Mesenchymal stem cell (in vitro differentiated cells and primary cell): ENCODE measurements at regions not wholly inside any gene's neighbourhood (a gene's known extent, or its start where the extent isn't known, plus 50 kb on each side); places are given as distances from the start of the nearest gene placed in this dataset.

Source experiments
- DNase-seq: peaks from one replicate; pipeline ENCODE4 v3.0.0-alpha.2; 2013
- H2AFZ ChIP-seq: one replicate; pipeline ENCODE4 v1.6.1; 2013; ENCODE audit warnings: low read depth, mild to moderate bottlenecking, control low read depth, inconsistent platforms, low read length, moderate library complexity
- H2AK5ac ChIP-seq: 2 replicates; pipeline ENCODE4 v1.6.1; 2013; ENCODE audit warnings: low read length, moderate library complexity, mild to moderate bottlenecking, inconsistent platforms; ENCODE audit not compliant: severe bottlenecking
- H2BK120ac ChIP-seq: one replicate; pipeline ENCODE4 v1.6.1; 2013; ENCODE audit warnings: low read depth, mild to moderate bottlenecking, inconsistent platforms, low read length, moderate library complexity
- H2BK12ac ChIP-seq, 2 experiments: one replicate each; pipeline ENCODE4 v1.6.1; 2013; ENCODE audit warnings: inconsistent platforms in 2 of 2, low read length in 2 of 2, mild to moderate bottlenecking in 2 of 2, moderate library complexity in 2 of 2, control low read depth in 1 of 2
- H2BK15ac ChIP-seq: one replicate; pipeline ENCODE4 v1.6.1; 2013; ENCODE audit warnings: mild to moderate bottlenecking, low read depth, inconsistent platforms; ENCODE audit not compliant: poor library complexity, severe bottlenecking
- H2BK5ac ChIP-seq: 2 replicates; pipeline ENCODE4 v1.6.1; 2013; ENCODE audit warnings: low read depth, mild to moderate bottlenecking, low read length, control low read depth, inconsistent platforms; ENCODE audit not compliant: poor library complexity, severe bottlenecking
- H3K14ac ChIP-seq, 2 experiments: one replicate each; pipeline ENCODE4 v1.6.1; 2013; ENCODE audit warnings: inconsistent platforms in 2 of 2, low read length in 2 of 2, control low read depth in 1 of 2, mild to moderate bottlenecking in 1 of 2, moderate library complexity in 1 of 2
- H3K18ac ChIP-seq, 2 experiments: one replicate each; pipeline ENCODE4 v1.6.1; 2013; ENCODE audit warnings: inconsistent platforms in 2 of 2, low read length in 2 of 2, control low read depth in 1 of 2, low read depth in 1 of 2, mild to moderate bottlenecking in 1 of 2
- H3K23ac ChIP-seq, 2 experiments: one replicate each; pipeline ENCODE4 v1.6.1; 2013; ENCODE audit warnings: inconsistent platforms in 2 of 2, low read length in 2 of 2, mild to moderate bottlenecking in 2 of 2, moderate library complexity in 2 of 2, control low read depth in 1 of 2
- H3K27ac ChIP-seq: 2 replicates; pipeline ENCODE4 v1.5.1; 2013; ENCODE audit warnings: mild to moderate bottlenecking, moderate library complexity, low read length, control low read depth, inconsistent platforms; ENCODE audit not compliant: poor library complexity, severe bottlenecking
- H3K27me3 ChIP-seq, 2 experiments: 2 replicates each; pipeline versions ENCODE4 v1.6.1 to v1.7.0; 2013; ENCODE audit warnings: low read length in 2 of 2, mild to moderate bottlenecking in 2 of 2, moderate library complexity in 2 of 2, control low read depth in 1 of 2, inconsistent platforms in 1 of 2; ENCODE audit not compliant: control insufficient read depth in 1 of 2, insufficient read depth in 1 of 2
- H3K36me3 ChIP-seq, 2 experiments: 2 replicates each; pipeline versions ENCODE4 v1.6.1 to v1.7.0; 2013; ENCODE audit warnings: low read length in 2 of 2, control low read depth in 1 of 2, inconsistent platforms in 1 of 2, low read depth in 1 of 2, mild to moderate bottlenecking in 1 of 2; ENCODE audit not compliant: insufficient read depth in 2 of 2, control insufficient read depth in 1 of 2
- H3K4ac ChIP-seq, 2 experiments: one replicate each; pipeline ENCODE4 v1.6.1; 2013; ENCODE audit warnings: inconsistent platforms in 2 of 2, low read length in 2 of 2, mild to moderate bottlenecking in 2 of 2, moderate library complexity in 2 of 2, control low read depth in 1 of 2, low read depth in 1 of 2
- H3K4me1 ChIP-seq: 2 replicates; pipeline ENCODE4 v1.6.1; 2013; ENCODE audit warnings: low read depth, low read length, control low read depth; ENCODE audit not compliant: control insufficient read depth, insufficient read depth
- H3K4me2 ChIP-seq: 2 replicates; pipeline ENCODE4 v1.6.1; 2013; ENCODE audit warnings: low read length, mild to moderate bottlenecking, inconsistent platforms; ENCODE audit not compliant: poor library complexity, severe bottlenecking
- H3K4me3 ChIP-seq, 2 experiments: 2 replicates each; pipeline versions ENCODE4 v1.5.1 to v1.7.0; 2013; ENCODE audit warnings: low read length in 2 of 2, mild to moderate bottlenecking in 2 of 2, control low read depth in 1 of 2, low read depth in 1 of 2; ENCODE audit not compliant: insufficient read depth in 1 of 2
- H3K79me1 ChIP-seq: replicated peaks from 2 replicates; pipeline ENCODE4 v1.6.1; 2013; ENCODE audit warnings: mild to moderate bottlenecking, control low read depth, low read length, inconsistent platforms; ENCODE audit not compliant: poor library complexity, severe bottlenecking
- H3K9ac ChIP-seq: 2 replicates; pipeline ENCODE4 v1.7.0; 2013; ENCODE audit warnings: mild to moderate bottlenecking, low read length, moderate library complexity
- H3K9me3 ChIP-seq: 2 replicates; pipeline ENCODE4 v1.7.0; 2013; ENCODE audit warnings: mild to moderate bottlenecking, low read length; ENCODE audit not compliant: control insufficient read depth
- H4K8ac ChIP-seq: one replicate; pipeline ENCODE4 v1.6.1; 2013; ENCODE audit warnings: inconsistent platforms, mild to moderate bottlenecking, low read length, moderate library complexity
- H4K91ac ChIP-seq: one replicate; pipeline ENCODE4 v1.6.1; 2013; ENCODE audit warnings: mild to moderate bottlenecking, low read length, inconsistent platforms
- WGBS: methylation state at CpG from one replicate; pipeline ENCODE4 v1.1.7; 2013; ENCODE audit warnings: mixed read lengths; 5-methylcytosine and 5-hydroxymethylcytosine counted together

- H3K14ac ChIP-seq: no peak overlapping the region
- H3K18ac ChIP-seq: no peak overlapping the region
- H3K4me2 ChIP-seq: no peak overlapping the region
- H2BK15ac ChIP-seq: no peak overlapping the region
- H3K27me3 ChIP-seq: peaks cover 8 to 47% of the 10 kb centered on the region in 2 experiments
- no peak overlapping the region for H3K23ac ChIP-seq
- no peak overlapping the region for H4K8ac ChIP-seq
- H3K4me3 ChIP-seq: no peak overlapping the region
- no peak overlapping the region for H3K4ac ChIP-seq
- H4K91ac ChIP-seq: no peak overlapping the region
- no peak overlapping the region for H2AFZ ChIP-seq
- no peak overlapping the region for H2BK5ac ChIP-seq
- no peaks in the 10 kb centered on the region for H3K36me3 ChIP-seq
- no peak for DNase-seq
- no peaks in the 10 kb centered on the region for H3K79me1 ChIP-seq
- H2BK120ac ChIP-seq: no peak overlapping the region
- no peak overlapping the region for H3K9ac ChIP-seq
- H3K4me1 ChIP-seq: peaks cover 16% of the 10 kb centered on the region
- H2AK5ac ChIP-seq: no peak overlapping the region
- no peaks in the 10 kb centered on the region for H3K9me3 ChIP-seq
- H3K27ac ChIP-seq: no peak overlapping the region
- H2BK12ac ChIP-seq: no peak overlapping the region
- 59% methylated on average over 6 of the region's 7 CpGs for WGBS
Observed at GRCh38 chr11:115764176-115764575, 260.0 kb upstream of the CADM1 start.

DNA sequence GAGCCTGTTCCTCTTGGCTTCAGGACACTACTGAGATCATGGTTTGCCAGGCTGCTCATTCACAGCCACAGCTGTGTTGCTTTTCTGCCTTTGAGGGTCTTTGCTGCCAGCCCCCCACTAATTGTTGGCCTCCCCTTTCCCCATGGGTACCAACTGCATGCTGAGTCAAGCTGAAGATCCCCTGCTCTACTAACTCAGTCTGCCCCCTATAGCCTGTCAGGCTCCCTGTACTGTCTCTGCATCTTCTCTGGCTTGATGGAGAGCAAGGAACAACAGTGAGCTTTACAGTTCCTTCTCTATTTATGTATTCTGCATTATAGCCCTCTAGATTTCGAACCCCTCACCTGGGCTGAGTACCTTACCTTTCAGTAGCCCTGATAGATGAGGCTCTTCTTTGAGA, 257.6 kb upstream of the CADM1 start:
- Histone ChIP-seq H3K4me1 (peaks cover 18% of the 10 kb centered on the region), H3K14ac (no peak overlapping the region), H2BK5ac (no peak overlapping the region), H3K36me3 (no peaks in the 10 kb centered on the region), H3K79me1 (no peaks in the 10 kb centered on the region), H3K9me3 (no peaks in the 10 kb centered on the region), H4K91ac (no peak overlapping the region), H2AK5ac (no peak overlapping the region), H3K4me3 (no peak overlapping the region), H3K23ac (no peak overlapping the region), H2BK15ac (no peak overlapping the region), H3K18ac (no peak overlapping the region), H3K4me2 (no peak overlapping the region), H3K27ac (no peak overlapping the region), H3K9ac (no peak overlapping the region), H2AFZ (no peak overlapping the region), H2BK120ac (no peak overlapping the region), H2BK12ac (no peak overlapping the region), H3K4ac (no peak overlapping the region), H4K8ac (no peak overlapping the region), H3K27me3 (peaks cover 12 to 61% of the 10 kb centered on the region in 2 experiments)
- WGBS: 91% methylated on average over 1 of the region's 1 CpG
- no peak for DNase-seq

DNA sequence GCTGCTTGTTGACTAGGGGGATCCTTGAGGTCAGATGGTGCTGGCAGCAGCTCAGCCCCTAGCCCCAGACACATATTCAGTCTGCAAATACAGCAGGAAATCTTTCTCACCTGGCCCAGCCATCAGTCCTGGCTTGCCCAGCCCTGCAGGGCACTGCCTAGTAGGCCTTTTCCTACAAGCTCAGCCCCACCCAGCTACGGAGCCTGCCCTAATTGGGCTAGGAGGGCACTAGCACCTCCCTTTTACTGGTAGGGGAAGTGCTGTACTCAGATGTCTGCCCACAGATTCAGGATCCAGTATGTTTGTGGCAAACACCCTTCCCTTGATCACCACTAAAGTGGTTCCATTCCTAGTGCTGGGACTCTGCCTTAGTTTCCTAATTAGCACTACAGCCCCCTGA, 257.1 kb upstream of the CADM1 start:
- no peaks in the 10 kb centered on the region for H3K9me3 ChIP-seq
- H2BK120ac ChIP-seq: no peak overlapping the region

DNA sequence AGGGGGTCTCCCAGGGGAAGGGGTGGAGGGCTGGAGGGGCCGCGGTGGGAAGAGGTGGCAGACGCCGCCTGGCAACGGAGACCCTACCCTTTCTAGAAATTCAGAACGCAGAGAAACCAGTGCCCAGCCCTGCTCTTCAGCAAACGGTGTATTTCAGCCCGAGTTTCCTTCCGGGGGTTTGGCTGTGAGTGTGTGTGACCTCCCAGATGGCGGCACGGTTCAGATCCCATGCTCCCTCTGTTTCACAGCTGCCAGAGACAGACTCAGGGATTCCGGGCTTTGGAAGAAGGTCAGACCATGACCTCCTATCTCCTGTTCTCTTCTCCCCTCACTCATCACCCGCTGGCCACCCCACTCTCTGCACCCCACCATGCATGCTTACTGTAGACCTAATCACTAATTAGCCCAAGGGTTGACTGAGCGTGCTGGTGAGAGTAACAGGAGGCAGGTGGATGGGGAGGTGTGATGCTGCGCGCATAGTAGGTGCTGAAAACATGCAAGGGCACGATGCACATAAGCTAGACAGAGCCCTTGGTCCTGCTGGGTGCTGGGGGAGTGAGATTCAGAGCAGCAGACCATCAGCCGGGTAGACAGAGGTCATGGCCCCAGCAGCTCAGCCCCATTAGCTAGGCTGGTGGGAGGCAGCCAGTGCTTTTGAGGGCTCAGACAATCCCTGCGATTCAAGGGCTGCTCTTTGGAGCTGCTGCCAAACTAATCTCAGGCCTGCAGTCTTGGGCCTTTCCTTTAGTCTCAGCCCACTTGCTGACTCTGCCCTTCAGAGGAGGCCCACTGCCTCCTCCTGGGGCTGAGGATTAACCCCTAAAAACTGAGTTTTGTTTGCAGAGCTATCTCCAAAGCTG, 256.5 kb upstream of the CADM1 start:
- H3K4me1 ChIP-seq: peaks cover 18% of the 10 kb centered on the region
- no peak overlapping the region for H2BK5ac ChIP-seq
- no peak overlapping the region for H2AFZ ChIP-seq
- H2BK15ac ChIP-seq: no peak overlapping the region
- no peaks in the 10 kb centered on the region for H3K79me1 ChIP-seq
- no peak overlapping the region for H2BK12ac ChIP-seq
- no peak overlapping the region for H3K14ac ChIP-seq
- H3K4me2 ChIP-seq: peak overlapping the region; percentile 86
- no peak overlapping the region for H2BK120ac ChIP-seq
- H3K18ac ChIP-seq: no peak overlapping the region
- no peak overlapping the region for H3K9ac ChIP-seq
- no peak overlapping the region for H2AK5ac ChIP-seq
- peak overlapping the region; percentile 66 to 72 for H3K4me3 ChIP-seq
- DNase-seq: peak; percentile 3
- WGBS: 40% methylated on average over 12 of the region's 19 CpGs
- H3K4ac ChIP-seq: no peak overlapping the region
- H4K8ac ChIP-seq: no peak overlapping the region
- H3K9me3 ChIP-seq: no peaks in the 10 kb centered on the region
- H4K91ac ChIP-seq: no peak overlapping the region
- H3K27ac ChIP-seq: no peak overlapping the region
- no peak overlapping the region for H3K23ac ChIP-seq
- no peaks in the 10 kb centered on the region for H3K36me3 ChIP-seq
- peaks cover 6 to 57% of the 10 kb centered on the region in 2 experiments for H3K27me3 ChIP-seq

More for the DNA sequence above, 257.1 kb upstream of the CADM1 start:
- no peak for DNase-seq
- Histone ChIP-seq H3K4ac (no peak overlapping the region), H3K27me3 (peaks cover 9 to 61% of the 10 kb centered on the region in 2 experiments), H3K14ac (no peak overlapping the region), H3K27ac (no peak overlapping the region), H3K36me3 (no peaks in the 10 kb centered on the region), H2BK5ac (no peak overlapping the region), H3K4me2 (no peak overlapping the region), H2BK15ac (no peak overlapping the region), H2BK12ac (no peak overlapping the region), H4K8ac (no peak overlapping the region), H3K9ac (no peak overlapping the region), H3K18ac (no peak overlapping the region), H2AFZ (no peak overlapping the region), H3K79me1 (no peaks in the 10 kb centered on the region), H4K91ac (no peak overlapping the region), H3K23ac (no peak overlapping the region), H2AK5ac (no peak overlapping the region), H3K4me1 (peaks cover 18% of the 10 kb centered on the region), H3K4me3 (no peak overlapping the region)
- WGBS: 79% methylated on average over 1 of the region's 1 CpG
